Cardiac fibroblast (primary cell): ENCODE measurements at regions not wholly inside any gene's neighbourhood (a gene's known extent, or its start where the extent isn't known, plus 50 kb on each side); places are given as distances from the start of the nearest gene placed in this dataset.

Experiments used
- DNase-seq, 2 donors: peaks; one replicate each; pipeline versions ENCODE4 v3.0.0 to v3.0.0-alpha.2; 2010; ENCODE audit warnings: low read depth in 2 of 2
- H3K4me3 ChIP-seq, 2 donors: replicated peaks in 1 of 2; 1 replicate in 1 of 2; 2 replicates in 1 of 2; pipeline ENCODE4 v1.5.1; 2011; ENCODE audit warnings: low read depth in 2 of 2, low read length in 2 of 2, mild to moderate bottlenecking in 2 of 2, moderate library complexity in 1 of 2
- CTCF ChIP-seq: IDR thresholded peaks from one replicate; pipeline ENCODE4 v1.5.1; 2011; ENCODE audit warnings: low read depth, mild to moderate bottlenecking, low read length, inconsistent platforms

GRCh38 chr7:146008293-146008692 is 108.3 kb upstream of the CNTNAP2 start:
- TF ChIP-seq CTCF = no peak

GRCh38 chr7:146004805-146005204 is 111.8 kb upstream of the CNTNAP2 start:
- TF ChIP-seq CTCF = no peak
- H3K4me3 ChIP-seq = no peak overlapping the region
- peak in 1 of 2 donors; percentile 38 for DNase-seq

More at GRCh38 chr7:146008293-146008692, 108.3 kb upstream of the CNTNAP2 start:
- DNase-seq = no peak
- H3K4me3 ChIP-seq = no peak overlapping the region

GRCh38 chr7:146002431-146003078 is 114.0 kb upstream of the CNTNAP2 start:
- no peak overlapping the region for H3K4me3 ChIP-seq
- TF ChIP-seq CTCF = no peak
- DNase-seq = peak in 1 of 2 donors; percentile 48

- TF ChIP-seq CTCF = no peak
- no peak for DNase-seq
Measured at GRCh38 chr7:146002008-146002407, 114.6 kb upstream of the CNTNAP2 start.

GRCh38 chr7:146000882-146001281 is 115.7 kb upstream of the CNTNAP2 start:
- TF ChIP-seq CTCF = no peak
- no peak for DNase-seq
- no peak overlapping the region for H3K4me3 ChIP-seq

More at GRCh38 chr7:146002008-146002407, 114.6 kb upstream of the CNTNAP2 start:
- H3K4me3 ChIP-seq = no peak overlapping the region

- H3K4me3 ChIP-seq = no peak overlapping the region
- no peak for TF ChIP-seq CTCF
Measured at GRCh38 chr7:145989469-145989868, 127.1 kb upstream of the CNTNAP2 start.

More at GRCh38 chr7:145989469-145989868, 127.1 kb upstream of the CNTNAP2 start:
- DNase-seq = no peak
